Right forelimb (tissue), 1 donor: ENCODE measurements at regions not wholly inside any gene's neighbourhood (a gene's known extent, or its start where the extent isn't known, plus 50 kb on each side); places are given as distances from the start of the nearest gene placed in this dataset.

Source experiments
- DNase-seq: peaks from one replicate; pipeline ENCODE4 v3.0.0-alpha.2; 2018

GRCh38 chr16:6356911-6357310 lies 975.7 kb upstream of the RBFOX1 start:
- DNase-seq = no peak

- DNase-seq = no peak
Measured at GRCh38 chr16:6349725-6350124, 982.9 kb upstream of the RBFOX1 start.

DNA sequence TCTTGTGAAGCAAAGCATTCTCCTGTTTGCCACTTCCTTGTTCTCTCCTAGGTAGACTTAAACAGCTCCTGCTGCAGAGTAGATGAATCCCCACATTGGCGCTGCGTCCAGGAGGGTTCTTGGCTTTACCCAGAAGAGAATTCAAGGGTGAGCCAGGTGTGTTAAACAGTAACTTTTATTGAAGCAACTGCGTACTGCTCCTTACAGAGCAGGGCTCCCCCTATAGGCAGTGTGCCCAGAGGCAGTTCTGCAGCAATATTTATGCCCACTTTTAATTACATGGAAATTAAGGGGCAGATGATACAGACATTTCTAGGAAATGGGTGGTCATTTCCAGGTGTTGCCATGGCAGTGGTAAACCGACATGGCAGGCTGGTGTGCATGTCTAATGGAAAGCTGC lies 987.6 kb upstream of the RBFOX1 start:
- DNase-seq = no peak

DNA sequence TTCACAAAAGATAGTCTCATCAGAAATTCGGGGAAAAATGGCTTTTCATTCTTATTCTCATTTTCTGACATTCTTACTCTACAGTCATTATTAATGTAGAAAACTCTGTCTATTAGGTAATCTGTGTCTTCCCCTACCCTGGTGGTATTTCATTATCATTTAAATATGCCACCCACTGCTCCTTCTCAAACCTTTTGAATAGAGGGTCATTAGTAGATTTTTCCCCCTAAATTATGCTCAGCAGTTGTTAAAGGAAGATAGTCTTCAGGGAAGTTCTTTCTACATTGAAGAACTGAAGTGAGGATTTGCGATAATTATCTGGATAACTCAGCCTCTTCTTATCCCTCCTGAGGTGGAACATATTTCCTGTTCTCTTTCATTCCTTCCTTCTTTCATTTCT lies 989.5 kb upstream of the RBFOX1 start:
- no peak for DNase-seq

- DNase-seq = no peak
Measured at GRCh38 chr16:6341981-6342380, 990.7 kb upstream of the RBFOX1 start.

DNA sequence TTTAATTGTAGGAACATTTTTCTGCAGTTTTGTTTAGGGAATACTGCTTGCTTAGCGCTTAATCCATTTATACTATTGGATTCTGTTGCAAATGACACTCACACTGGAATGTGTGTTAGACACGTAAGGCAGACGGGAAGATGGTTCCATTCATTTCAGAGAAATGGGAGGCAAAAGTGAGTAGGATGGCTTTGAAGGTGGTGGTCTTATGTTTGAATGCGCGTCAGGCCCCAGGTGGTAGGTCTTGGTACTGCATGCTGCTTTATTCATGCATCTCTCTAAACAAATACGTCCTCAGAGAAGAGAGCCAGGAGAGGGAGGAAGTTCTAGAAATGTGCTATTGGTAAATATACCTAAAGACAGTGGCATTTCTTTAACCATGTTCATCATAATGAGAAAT lies 997.6 kb upstream of the RBFOX1 start:
- no peak for DNase-seq

DNA sequence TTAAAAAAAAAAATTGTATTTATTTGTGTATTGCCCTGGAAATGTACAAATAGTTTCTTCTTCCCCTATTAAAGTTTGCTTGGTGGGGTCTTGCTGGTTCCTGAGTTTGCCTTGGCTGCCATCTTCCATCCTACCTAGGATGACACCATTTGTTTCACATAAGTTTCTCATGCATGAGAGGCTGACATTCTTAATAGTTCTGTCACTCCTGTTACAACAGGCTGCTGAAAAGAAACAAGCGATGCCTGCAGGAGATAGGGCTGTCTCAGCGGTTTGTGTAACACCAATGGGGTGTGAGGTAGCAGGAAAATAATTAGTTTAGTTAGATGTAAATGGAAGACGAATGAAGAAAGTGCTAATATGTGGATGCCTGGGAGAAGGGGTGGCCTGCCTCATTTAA lies 1000.9 kb upstream of the RBFOX1 start:
- no peak for DNase-seq

DNA sequence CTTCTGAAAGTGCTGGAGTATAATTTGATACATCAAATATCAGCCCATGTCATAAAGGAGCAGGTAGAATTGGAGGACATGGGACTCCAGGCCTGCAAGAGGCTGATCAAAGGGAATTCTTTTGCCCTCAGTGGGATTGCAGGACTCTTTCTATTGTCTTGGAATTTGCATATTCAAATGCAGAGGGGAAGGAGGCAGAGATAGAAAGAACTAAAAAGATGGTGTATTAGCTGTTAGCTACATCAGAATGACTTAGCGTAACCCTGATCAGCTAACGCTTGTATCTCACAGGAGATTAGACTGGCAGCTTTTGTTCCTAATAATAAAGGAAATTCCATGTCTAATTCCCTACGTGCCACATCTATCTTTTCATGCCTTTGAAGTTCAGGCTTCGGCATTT lies 1014.7 kb upstream of the RBFOX1 start:
- DNase-seq = no peak

GRCh38 chr16:6309271-6309670 lies 1023.4 kb upstream of the RBFOX1 start:
- DNase-seq = no peak

DNA sequence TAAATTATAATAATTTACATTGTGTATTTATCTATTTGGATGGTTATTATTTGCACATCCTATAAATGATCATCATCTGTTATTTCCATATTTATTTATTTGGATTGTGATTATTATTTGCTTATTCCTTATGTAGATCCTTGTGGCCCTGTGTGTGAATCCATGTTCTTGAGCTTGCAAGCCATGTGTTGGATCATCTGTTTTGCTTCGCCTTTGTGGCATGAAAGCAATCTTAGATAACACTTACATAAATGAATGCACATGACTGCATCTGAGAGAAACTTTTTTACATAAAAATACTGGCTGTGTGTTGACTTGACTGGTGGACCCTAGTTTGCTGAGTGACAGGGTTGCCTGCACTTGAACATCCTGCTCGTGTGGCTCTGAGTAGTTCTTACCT lies 1024.5 kb upstream of the RBFOX1 start:
- DNase-seq = no peak

GRCh38 chr16:6300523-6300922 lies 1032.1 kb upstream of the RBFOX1 start:
- DNase-seq = no peak

- DNase-seq = no peak
Measured at GRCh38 chr16:6297666-6298410, 1034.8 kb upstream of the RBFOX1 start.

DNA sequence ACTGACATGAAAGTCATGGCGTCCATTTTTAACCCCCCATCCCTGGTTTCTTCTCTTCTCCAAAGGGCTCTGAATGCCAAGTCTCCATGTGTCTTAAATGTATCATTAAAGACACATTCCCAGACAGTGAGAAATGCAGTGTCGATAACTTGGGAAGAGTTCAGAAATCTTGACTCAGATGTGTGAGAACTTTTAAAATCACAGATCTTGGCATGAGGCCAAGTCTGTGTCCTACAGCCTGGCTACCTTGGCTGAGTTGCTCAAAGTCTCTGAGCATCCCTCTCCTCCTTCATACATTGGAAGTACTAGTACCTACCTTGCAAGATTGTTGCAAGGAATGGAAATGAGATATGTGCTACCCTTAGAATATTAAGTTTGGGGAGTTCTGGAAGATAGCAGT lies 1046.5 kb upstream of the RBFOX1 start:
- DNase-seq = no peak

DNA sequence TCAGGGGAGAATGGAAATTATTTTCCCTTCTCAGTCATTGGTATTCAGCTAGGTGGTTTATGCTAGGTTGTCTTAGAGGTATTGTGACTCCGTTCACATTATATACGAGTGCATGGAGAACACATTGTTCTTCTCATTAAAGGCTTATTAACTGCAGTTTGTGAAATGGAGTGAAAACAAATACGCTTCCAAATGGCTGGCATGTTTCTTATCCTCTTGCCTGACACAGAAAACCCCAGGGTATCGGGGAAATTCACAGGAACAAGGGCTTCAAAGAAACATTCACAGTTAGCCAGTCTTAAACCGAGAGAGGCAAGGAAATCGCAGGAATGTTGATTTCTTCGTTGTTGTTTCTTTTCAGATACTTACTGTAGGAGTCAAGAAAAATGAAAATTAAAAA lies 1047.9 kb upstream of the RBFOX1 start:
- no peak for DNase-seq

DNA sequence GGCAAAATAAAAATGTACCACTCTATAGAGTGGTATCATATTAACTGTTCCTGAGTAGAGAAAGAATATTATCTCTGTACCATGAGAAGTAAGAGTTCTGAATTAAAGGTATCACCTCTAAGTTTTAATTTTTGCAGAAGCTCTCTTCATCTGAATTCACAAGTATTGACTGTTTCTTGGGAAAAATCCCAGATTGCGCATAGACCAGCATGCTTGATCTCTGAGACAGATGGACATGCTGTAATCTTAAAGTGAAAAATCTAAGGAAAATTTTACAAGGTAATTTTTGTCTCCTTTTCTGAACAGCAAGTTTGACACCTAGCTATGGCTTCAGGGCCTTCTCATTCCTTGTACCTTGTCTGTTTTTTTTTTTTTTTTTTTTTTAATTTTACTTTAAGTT lies 1050.7 kb upstream of the RBFOX1 start:
- no peak for DNase-seq

GRCh38 chr16:6281274-6281673 lies 1051.4 kb upstream of the RBFOX1 start:
- DNase-seq = no peak

GRCh38 chr16:6280055-6280454 lies 1052.6 kb upstream of the RBFOX1 start:
- no peak for DNase-seq

DNA sequence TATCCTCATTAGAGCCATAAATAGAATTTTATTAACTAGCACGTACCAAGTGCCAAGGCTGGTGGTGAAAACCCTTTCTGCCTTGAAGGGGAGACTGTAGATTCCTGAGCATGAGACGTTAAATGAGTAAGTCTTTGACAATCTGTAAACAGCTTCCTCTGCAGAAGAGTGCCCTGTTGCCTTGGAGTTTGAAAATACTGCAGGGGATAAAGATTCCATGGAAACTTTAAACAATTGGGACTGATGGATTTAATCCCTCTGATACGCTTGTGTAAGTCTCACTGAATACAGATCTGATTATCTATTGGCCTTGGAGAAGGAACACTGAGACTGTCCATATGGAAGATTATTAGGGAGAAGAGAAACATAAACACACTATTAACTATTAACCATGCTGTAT lies 1053.4 kb upstream of the RBFOX1 start:
- no peak for DNase-seq

GRCh38 chr16:6274351-6274750 lies 1058.3 kb upstream of the RBFOX1 start:
- no peak for DNase-seq

DNA sequence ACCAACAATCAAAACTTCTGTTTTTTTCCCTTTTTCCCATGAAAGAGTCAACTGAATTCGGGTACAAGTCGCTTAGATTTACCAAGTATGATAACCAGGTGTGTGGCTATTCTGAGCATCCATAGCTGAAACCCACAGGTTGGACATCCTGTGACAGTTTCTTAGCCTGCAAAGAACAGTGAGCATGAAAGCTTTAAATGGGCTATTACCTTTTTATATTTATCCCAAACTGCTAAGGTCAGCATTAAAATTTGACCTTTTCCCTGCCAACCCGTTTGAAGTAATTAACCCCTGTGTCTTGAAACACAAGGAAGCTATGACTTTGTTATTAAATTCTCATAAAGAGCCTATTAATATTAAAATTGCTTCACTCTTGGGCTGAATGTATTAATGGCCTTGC lies 1065.0 kb upstream of the RBFOX1 start:
- DNase-seq = no peak

GRCh38 chr16:6266703-6267102 lies 1065.9 kb upstream of the RBFOX1 start:
- no peak for DNase-seq

DNA sequence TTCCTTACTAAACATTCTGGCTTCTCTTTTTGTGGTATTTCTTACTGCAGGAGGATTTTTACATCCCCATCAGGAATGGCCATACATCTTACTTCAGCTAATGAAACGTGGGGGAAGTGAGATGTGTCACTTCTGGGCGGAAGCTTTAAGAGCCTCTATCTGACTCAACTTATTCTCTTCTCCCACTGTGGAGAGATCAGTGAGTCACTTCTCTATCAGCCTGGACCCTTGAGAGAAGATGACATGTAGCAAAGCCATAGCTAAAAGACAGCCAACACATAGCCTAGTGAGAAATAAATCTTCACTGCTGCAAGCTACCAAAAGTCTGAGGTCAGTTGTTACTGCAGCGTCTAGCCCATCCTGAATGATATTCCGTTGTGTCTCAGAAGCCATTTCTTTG lies 1066.7 kb upstream of the RBFOX1 start:
- DNase-seq = no peak

DNA sequence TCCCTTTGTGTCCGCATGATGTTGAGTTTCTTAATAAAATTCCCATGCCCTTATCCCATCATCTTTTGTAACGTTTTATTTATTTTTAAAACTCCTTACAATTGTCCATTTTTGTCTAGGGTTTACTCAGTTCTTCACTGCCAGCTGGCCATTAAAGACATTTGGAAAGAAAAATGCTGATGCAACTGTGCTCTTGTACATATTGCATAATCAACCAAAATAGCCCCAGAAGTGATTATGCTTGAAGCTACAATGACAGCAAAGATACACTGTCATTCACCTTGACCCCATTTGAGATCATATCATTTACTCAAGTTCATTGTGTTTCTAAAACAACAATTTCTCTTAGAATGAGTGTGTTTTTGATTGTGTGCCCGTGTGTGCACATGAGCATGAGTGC lies 1074.6 kb upstream of the RBFOX1 start:
- DNase-seq = no peak

- DNase-seq = no peak
Measured at GRCh38 chr16:6252541-6252940, 1080.1 kb upstream of the RBFOX1 start.

DNA sequence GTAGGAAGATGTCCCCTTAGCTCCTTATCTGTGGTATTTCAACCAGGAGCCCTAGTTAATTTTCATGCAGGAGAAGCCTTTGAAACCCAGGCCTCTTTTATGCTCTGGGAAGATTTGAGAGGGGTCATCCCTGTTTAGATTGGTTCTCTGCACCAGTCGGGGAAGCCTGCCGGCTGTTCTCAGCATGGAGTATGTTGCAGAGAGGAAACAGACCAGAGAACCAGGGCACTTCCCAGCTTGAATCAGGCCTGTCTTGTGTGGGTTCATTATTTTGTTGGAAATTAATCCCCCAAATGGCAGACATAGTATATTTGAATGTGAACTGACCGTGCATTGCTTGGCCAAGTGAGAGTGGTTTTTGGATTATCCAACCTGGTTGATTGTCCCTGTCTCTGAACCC lies 1082.1 kb upstream of the RBFOX1 start:
- no peak for DNase-seq

DNA sequence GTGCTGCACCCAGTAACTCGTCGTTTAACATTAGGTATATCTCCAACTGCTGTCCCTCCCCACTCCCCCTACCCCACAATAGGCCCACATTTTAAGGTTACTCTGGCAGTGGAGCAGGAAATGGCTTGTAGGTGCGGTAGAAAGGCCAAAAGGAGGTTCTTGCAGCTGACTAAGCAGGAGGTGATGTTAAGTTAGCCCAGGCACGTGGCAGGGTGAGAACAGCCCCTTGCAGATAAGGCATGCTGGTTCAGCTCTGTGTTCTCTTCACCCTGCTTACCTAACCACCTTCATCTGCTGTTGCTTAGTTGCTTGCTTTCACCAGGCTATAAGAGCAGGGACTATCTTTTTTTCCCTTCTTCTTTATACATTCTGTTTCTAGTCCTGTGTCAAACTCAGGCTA lies 1082.8 kb upstream of the RBFOX1 start:
- no peak for DNase-seq
